IPS-NIHi11 (cell line): ENCODE measurements at regions not wholly inside any gene's neighbourhood (a gene's known extent, or its start where the extent isn't known, plus 50 kb on each side); places are given as distances from the start of the nearest gene placed in this dataset.

Experiments used
- DNase-seq: peaks from one replicate; pipeline ENCODE4 v3.0.0; 2012; ENCODE audit warnings: mixed read lengths, low spot score

GRCh38 chr15:45743426-45744235, 108.8 kb downstream of the SQOR start:
- no peak for DNase-seq

- no peak for DNase-seq
Observed at GRCh38 chr15:45744236-45744589, 109.4 kb downstream of the SQOR start.

DNA sequence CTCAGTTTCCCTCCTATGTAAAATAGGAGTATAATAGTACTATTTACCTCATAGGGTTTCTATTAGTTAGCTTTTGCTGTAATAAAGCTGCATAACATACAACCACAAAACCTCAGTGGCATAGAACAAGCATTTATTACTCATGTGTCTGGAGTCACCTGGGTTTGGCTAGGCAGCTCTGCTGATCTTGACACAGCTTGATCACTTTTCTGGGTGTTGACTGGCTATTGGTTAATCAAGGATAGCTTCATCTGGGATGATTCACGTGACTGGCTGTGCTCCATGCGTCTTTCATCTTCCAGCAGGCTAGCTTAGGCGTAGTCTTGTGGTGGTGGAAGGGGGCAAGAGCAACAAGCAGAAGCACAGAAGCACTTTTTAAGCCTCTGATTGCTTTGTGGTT, 112.6 kb downstream of the SQOR start:
- no peak for DNase-seq

- no peak for DNase-seq
Observed at GRCh38 chr15:45751629-45752028, 116.8 kb downstream of the SQOR start.

GRCh38 chr15:45759936-45760335, 125.1 kb downstream of the SQOR start:
- no peak for DNase-seq

DNA sequence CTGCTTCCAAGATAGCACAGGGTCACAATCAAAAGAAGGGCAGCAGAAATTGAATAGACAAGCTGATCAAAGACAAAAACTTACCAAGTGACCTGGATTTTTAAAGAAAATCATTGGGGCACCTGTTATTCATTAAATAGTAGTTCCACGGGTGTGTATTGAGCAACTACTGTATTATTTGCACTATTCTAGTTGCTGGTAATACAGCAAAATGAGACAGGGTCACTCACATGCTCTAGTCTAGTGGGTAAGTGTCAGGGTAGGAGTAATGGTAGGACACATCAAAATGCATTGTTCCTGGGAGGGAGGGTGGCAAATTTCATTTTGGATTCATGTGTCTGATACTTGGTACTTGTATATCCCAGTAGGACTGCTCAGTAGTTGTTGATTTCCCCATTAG, 127.9 kb downstream of the SQOR start:
- DNase-seq = no peak

DNA sequence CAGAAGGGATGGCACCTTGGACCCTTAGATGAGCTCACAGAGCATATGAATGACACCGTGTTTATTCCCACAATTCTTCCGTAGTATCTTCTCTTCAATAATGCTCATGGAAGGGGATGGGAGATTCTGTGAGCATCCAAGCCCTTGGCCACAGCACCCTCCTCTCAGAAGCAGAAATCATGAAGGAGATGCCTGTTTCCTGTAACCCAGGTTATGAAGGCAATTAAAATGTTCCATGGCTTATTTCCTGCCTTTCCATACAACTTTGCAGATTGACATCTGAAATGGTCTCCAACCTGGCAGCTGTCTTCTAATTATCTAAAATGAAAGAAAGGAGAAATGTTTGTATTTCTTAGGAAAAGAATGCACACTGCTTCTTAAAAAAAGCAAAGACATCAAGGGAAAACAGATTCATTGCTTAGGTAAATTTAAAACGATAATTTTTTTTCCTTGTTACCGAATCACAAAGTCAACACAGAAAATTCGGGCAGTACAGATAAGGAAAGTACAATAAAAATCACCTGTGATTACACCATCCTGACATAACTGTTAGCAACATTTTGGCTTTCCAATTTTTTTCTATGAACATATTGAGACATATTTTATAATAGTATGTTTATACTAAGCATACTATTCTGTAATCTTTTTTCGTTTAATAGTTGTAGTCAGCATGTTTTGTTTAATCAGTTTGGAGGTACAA, 128.5 kb downstream of the SQOR start:
- DNase-seq = no peak

DNA sequence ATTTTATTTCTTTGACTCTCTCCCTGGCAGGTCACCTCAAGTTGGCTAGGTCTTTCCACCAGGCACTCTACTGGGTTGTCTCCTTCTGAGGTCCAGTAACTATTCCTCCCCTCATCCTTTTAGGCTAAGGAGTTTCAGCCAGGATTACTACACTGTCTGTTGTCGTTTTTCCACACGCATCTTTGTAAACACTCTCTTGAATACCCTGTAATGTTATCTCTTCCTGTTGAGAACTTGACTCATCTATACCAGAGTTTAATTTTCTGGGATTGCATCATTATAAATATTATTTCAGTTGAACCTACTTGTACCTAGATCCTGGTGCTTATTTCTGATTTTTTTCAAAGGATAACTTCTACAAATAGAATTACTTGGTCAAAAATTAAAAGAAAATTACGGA, 138.3 kb downstream of the SQOR start:
- no peak for DNase-seq

DNA sequence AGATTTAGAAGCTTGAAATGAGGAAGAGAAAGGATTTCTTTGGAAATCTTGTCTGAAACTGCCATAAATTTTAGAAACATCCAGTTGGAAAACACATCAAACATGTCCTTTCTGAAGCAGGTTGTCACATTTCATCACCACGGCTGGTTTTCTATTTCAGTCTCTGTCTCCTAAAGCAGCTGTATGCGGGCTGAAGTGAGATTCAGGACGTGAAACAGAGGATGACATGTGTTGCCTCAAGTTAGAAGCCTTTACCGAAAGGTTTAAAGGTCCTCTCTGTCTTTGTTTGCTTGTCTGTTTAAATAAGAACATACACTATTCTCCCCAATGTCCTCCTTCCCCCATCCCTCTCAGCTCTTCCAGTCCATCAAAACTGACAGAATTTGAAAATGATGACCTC, 141.9 kb downstream of the SQOR start:
- no peak for DNase-seq

- DNase-seq = no peak
Observed at GRCh38 chr15:45777781-45778180, 143.0 kb downstream of the SQOR start.

DNA sequence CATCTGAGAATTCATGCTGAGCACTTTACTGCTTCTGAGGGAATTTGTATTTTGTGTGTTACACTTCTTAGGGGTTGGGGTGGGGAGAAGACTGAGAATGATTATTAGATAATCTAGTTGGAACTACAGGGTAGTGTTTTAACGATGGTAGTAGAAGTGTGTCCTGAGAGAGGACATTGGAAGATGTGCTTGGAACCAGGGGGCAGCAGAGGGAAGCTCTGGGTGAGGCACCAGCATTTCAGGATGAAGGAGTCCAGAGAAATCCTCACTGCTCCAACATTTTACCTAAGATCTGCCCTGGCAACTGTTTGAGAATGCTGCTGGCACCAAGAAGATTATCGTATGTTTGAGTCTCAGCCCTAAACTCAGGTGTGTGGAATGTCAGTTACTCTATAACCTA, 145.5 kb downstream of the SQOR start:
- no peak for DNase-seq

DNA sequence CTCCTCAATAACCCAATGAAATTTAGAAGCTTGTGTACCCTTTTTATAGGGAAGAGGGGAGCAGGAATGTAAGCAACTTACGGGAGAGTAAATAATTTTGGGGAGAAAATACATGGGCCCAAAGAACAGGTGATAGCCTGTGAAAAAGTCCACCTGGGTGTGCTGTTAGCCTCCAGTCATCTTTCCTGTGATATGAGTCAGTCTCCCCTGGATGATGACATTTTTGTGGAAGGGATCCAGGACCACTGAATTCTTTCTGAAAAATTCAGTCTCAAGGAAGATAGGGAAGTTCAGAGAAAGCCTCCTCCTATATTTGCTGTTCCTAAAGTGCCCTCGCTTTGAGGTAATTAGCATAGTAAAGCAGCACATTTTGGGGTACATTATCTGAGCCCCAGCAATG, 149.8 kb downstream of the SQOR start:
- DNase-seq = no peak

DNA sequence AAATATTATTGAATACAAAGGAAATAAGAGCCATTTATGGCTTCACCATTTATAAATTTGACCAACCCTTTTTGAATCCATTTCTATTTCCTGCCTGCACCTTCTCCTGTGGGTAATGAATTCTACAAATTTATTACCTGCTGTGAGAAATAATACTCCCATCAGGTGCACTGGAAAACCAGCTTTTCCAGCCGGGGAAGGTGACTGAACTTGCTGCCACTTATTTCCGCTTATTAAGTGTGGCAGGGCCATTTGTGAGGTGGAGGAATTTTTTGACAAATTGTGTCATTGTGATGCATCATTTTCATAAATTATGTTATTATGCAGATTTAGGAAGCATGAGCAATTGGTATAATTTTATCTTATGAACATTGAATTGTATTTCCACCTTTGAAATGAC, 151.1 kb downstream of the SQOR start:
- DNase-seq = no peak

- peak; percentile 33 for DNase-seq
Observed at GRCh38 chr15:45790325-45790943, 155.6 kb downstream of the SQOR start.

- DNase-seq = no peak
Observed at GRCh38 chr15:45794304-45794703, 159.5 kb downstream of the SQOR start.

GRCh38 chr15:45794712-45795439, 160.0 kb downstream of the SQOR start:
- DNase-seq = no peak

- peak; percentile 56 for DNase-seq
Observed at GRCh38 chr15:45795440-45796069, 160.7 kb downstream of the SQOR start.

GRCh38 chr15:45796433-45796832, 161.6 kb downstream of the SQOR start:
- no peak for DNase-seq

DNA sequence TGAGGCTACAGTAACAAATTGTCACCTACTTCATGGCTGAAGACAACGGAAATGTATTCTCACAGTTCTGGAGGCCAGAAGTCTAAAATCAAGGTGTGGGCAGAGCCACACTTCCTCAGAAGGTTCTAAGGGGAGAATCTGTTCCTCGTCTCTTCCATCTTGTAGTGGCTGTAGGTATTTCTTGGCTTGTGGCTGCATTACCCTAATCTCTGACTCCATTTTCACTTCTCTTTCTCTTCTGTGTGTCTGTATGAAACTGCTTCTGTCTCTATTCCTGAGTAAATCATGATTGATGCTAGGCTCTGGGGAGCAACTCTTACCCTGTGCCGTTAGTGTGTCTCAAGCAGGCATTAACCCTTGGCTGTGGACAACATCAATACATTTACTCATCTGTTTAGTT, 164.7 kb downstream of the SQOR start:
- DNase-seq = no peak

DNA sequence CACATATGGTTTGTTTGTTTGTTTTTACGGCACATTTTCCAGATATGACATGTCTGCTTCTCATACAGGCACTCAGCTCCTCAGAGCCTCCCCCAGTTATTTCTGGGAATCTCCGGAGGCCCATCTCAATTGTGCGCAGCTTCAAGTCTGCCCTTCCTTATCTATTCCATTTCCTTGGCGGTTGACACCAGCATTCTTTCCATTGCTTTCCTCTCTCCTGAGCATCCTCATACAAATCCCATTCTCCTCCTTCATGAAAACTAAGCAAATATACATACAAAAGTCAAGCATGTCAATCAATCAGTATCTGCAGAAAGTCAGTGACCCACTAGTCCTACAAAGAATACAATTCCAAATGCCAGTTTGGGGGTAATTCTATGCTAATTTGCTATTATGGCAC, 166.7 kb downstream of the SQOR start:
- no peak for DNase-seq

GRCh38 chr15:45802140-45802539, 167.3 kb downstream of the SQOR start:
- no peak for DNase-seq

DNA sequence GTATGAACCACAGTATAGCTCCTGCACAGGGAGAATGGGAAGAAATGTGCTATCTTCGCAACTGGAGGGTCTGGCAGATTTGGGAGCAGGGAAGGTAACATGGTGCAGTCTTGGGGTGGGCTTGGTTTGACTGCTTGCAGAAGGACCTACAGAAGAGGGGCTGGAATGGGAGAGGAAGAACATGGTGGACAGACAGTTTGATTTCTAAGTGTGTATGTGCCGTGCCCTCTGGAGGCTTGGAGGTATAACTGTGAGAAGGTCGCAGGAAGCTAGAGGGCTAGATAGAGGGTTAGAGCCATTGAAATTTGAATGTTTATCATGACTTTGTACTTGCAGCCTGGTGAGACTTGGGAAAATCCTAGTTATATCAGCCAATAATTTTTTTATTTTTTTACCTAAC, 169.2 kb downstream of the SQOR start:
- no peak for DNase-seq
